ENCODE measurements at regions not wholly inside any gene's neighbourhood (a gene's known extent, or its start where the extent isn't known, plus 50 kb on each side); places are given as distances from the start of the nearest gene placed in this dataset.
"Not testable (repeated sequence)": the region's sequence is repeated elsewhere in the genome, so short reads cannot be mapped to it uniquely, and the experiment has no call there.

- H4K20me1 ChIP-seq (ENCODE audit: insufficient read depth) = no peaks in the 10 kb centered on the region
- 48 to 64% methylated on average over 3 of the region's 3 CpGs for WGBS, 2 experiments (ENCODE audit: low coverage in 1 of 2, low lambda C conversion rate in 2 of 2, missing lambda C conversion rate in 2 of 2)
- no peaks in the 10 kb centered on the region for H3K4me1 ChIP-seq (ENCODE audit: insufficient read depth)
- H3K9me2 ChIP-seq (ENCODE audit: insufficient read depth) = no peaks in the 10 kb centered on the region
- no peak overlapping the region for H2AFZ ChIP-seq
- no peak for DNase-seq
- no peaks in the 10 kb centered on the region for H3F3A ChIP-seq (ENCODE audit: insufficient read depth)
- no peak overlapping the region for H3K4me3 ChIP-seq
- no peaks in the 10 kb centered on the region for H3K9me3 ChIP-seq (ENCODE audit: low read depth)
- in situ Hi-C loops (cut with MboI) = no loop called here
- no peaks in the 10 kb centered on the region for H3K27me3 ChIP-seq (replicated peaks; ENCODE audit: insufficient read depth)
- H3K79me2 ChIP-seq (ENCODE audit: insufficient read depth) = no peaks in the 10 kb centered on the region
- no peak overlapping the region for H3K4me2 ChIP-seq (ENCODE audit: unreplicated experiment)
- no peaks in the 10 kb centered on the region for H3K36me3 ChIP-seq (ENCODE audit: low read depth)
- no peak overlapping the region for H3K27ac ChIP-seq
- no peak for TF ChIP-seq EZH2phosphoT487 (IDR thresholded peaks at IDR 0.05; ENCODE audit: insufficient read depth, low read depth)
- H3K9ac ChIP-seq = no peak overlapping the region
Observed at GRCh38 chr5:88060194-88060593, 208.5 kb downstream of the TMEM161B start.

- H3K9me2 ChIP-seq (ENCODE audit: insufficient read depth) = no peaks in the 10 kb centered on the region
- no peaks in the 10 kb centered on the region for H3K27me3 ChIP-seq (replicated peaks; ENCODE audit: insufficient read depth)
- H2AFZ ChIP-seq = no peak overlapping the region
- TF ChIP-seq EZH2phosphoT487 (IDR thresholded peaks at IDR 0.05; ENCODE audit: insufficient read depth, low read depth) (no peak), EZH2 (IDR thresholded peaks at IDR 0.05; ENCODE audit: insufficient read depth, poor library complexity, severe bottlenecking) (no peak)
- no peaks in the 10 kb centered on the region for H3K9me3 ChIP-seq (ENCODE audit: low read depth)
- H3K4me2 ChIP-seq (ENCODE audit: unreplicated experiment) = no peak overlapping the region
- H3K9ac ChIP-seq = no peak overlapping the region
- H3K4me3 ChIP-seq = no peak overlapping the region
- H3F3A ChIP-seq (ENCODE audit: insufficient read depth) = no peaks in the 10 kb centered on the region
- no peaks in the 10 kb centered on the region for H3K36me3 ChIP-seq (ENCODE audit: low read depth)
- H3K27ac ChIP-seq = no peak overlapping the region
- 71 to 88% methylated on average over 1 of the region's 1 CpG for WGBS, 2 experiments (ENCODE audit: low coverage in 1 of 2, low lambda C conversion rate in 2 of 2, missing lambda C conversion rate in 2 of 2)
- H3K79me2 ChIP-seq (ENCODE audit: insufficient read depth) = no peaks in the 10 kb centered on the region
- in situ Hi-C loops (cut with MboI) = no loop called here
- no peaks in the 10 kb centered on the region for H3K4me1 ChIP-seq (ENCODE audit: insufficient read depth)
- no peak for DNase-seq
- H4K20me1 ChIP-seq (ENCODE audit: insufficient read depth) = no peaks in the 10 kb centered on the region
Observed at GRCh38 chr5:88058625-88059024, 210.0 kb downstream of the TMEM161B start.

- H3K9me2 ChIP-seq (ENCODE audit: insufficient read depth); H3K9me3 ChIP-seq (ENCODE audit: low read depth); H2AFZ ChIP-seq: not testable (repeated sequence)
Observed at GRCh38 chr5:88052468-88052867, 216.2 kb downstream of the TMEM161B start.

GRCh38 chr5:88051148-88051547, 217.5 kb downstream of the TMEM161B start:
- in situ Hi-C loops (cut with MboI) = no loop called here
- WGBS, 2 experiments (ENCODE audit: low coverage in 1 of 2, low lambda C conversion rate in 2 of 2, missing lambda C conversion rate in 2 of 2) = 8 to 13% methylated on average over 2 of the region's 2 CpGs
- DNase-seq = no peak
- Histone ChIP-seq H3K79me2 (ENCODE audit: insufficient read depth) (no peaks in the 10 kb centered on the region), H3F3A (ENCODE audit: insufficient read depth) (no peaks in the 10 kb centered on the region), H3K27me3 (replicated peaks; ENCODE audit: insufficient read depth) (no peaks in the 10 kb centered on the region), H3K9me3 (ENCODE audit: low read depth) (no peaks in the 10 kb centered on the region), H3K4me3 (no peak overlapping the region), H3K4me2 (ENCODE audit: unreplicated experiment) (no peak overlapping the region), H3K9me2 (ENCODE audit: insufficient read depth) (no peaks in the 10 kb centered on the region), H3K36me3 (ENCODE audit: low read depth) (no peaks in the 10 kb centered on the region), H4K20me1 (ENCODE audit: insufficient read depth) (no peaks in the 10 kb centered on the region), H3K27ac (no peak overlapping the region), H3K4me1 (ENCODE audit: insufficient read depth) (no peaks in the 10 kb centered on the region), H3K9ac (no peak overlapping the region), H2AFZ (no peak overlapping the region)
- TF ChIP-seq EZH2phosphoT487 (IDR thresholded peaks at IDR 0.05; ENCODE audit: insufficient read depth, low read depth) = no peak
- no peak for TF ChIP-seq EZH2 (IDR thresholded peaks at IDR 0.05; ENCODE audit: insufficient read depth, poor library complexity, severe bottlenecking)

More at GRCh38 chr5:88052468-88052867, 216.2 kb downstream of the TMEM161B start:
- H4K20me1 ChIP-seq (ENCODE audit: insufficient read depth); H3K4me3 ChIP-seq; H3K36me3 ChIP-seq (ENCODE audit: low read depth); H3K79me2 ChIP-seq (ENCODE audit: insufficient read depth); DNase-seq; in situ Hi-C loops (cut with MboI); H3K4me1 ChIP-seq (ENCODE audit: insufficient read depth); H3K9ac ChIP-seq; H3K27me3 ChIP-seq (replicated peaks; ENCODE audit: insufficient read depth); H3K27ac ChIP-seq; H3K4me2 ChIP-seq (ENCODE audit: unreplicated experiment); H3F3A ChIP-seq (ENCODE audit: insufficient read depth): not testable (repeated sequence)
- 19 to 55% methylated on average over 8 to 26 of the region's 26 CpGs for WGBS, 2 experiments (ENCODE audit: low coverage in 1 of 2, low lambda C conversion rate in 2 of 2, missing lambda C conversion rate in 2 of 2)

GRCh38 chr5:88049737-88050136, 218.9 kb downstream of the TMEM161B start:
- no peak overlapping the region for H2AFZ ChIP-seq
- no peaks in the 10 kb centered on the region for H3K27me3 ChIP-seq (replicated peaks; ENCODE audit: insufficient read depth)
- H3K4me1 ChIP-seq (ENCODE audit: insufficient read depth) = no peaks in the 10 kb centered on the region
- no peaks in the 10 kb centered on the region for H4K20me1 ChIP-seq (ENCODE audit: insufficient read depth)
- no peak overlapping the region for H3K4me3 ChIP-seq
- no peaks in the 10 kb centered on the region for H3K36me3 ChIP-seq (ENCODE audit: low read depth)
- in situ Hi-C loops (cut with MboI) = no loop called here
- no peaks in the 10 kb centered on the region for H3K9me3 ChIP-seq (ENCODE audit: low read depth)
- no peak overlapping the region for H3K9ac ChIP-seq
- no peaks in the 10 kb centered on the region for H3F3A ChIP-seq (ENCODE audit: insufficient read depth)
- no peak overlapping the region for H3K27ac ChIP-seq
- no peak overlapping the region for H3K4me2 ChIP-seq (ENCODE audit: unreplicated experiment)
- DNase-seq = no peak
- H3K9me2 ChIP-seq (ENCODE audit: insufficient read depth) = no peaks in the 10 kb centered on the region
- 3 to 4% methylated on average over 4 of the region's 4 CpGs for WGBS, 2 experiments (ENCODE audit: low coverage in 1 of 2, low lambda C conversion rate in 2 of 2, missing lambda C conversion rate in 2 of 2)
- H3K79me2 ChIP-seq (ENCODE audit: insufficient read depth) = no peaks in the 10 kb centered on the region
- no peak for TF ChIP-seq EZH2 (IDR thresholded peaks at IDR 0.05; ENCODE audit: insufficient read depth, poor library complexity, severe bottlenecking)
- TF ChIP-seq EZH2phosphoT487 (IDR thresholded peaks at IDR 0.05; ENCODE audit: insufficient read depth, low read depth) = no peak

Measured in GM23248 (cell line).